Right cardiac atrium (tissue), 5 donors: ENCODE measurements at regions not wholly inside any gene's neighbourhood (a gene's known extent, or its start where the extent isn't known, plus 50 kb on each side); places are given as distances from the start of the nearest gene placed in this dataset.
A peak's percentile ranks its signal among the peaks of the same experiment; 100 is the strongest.

Experiments used
- ATAC-seq, 2 donors: fragments of 200-7000 bp; cut with Tn5 transposase; one replicate each; pipeline versions ENCODE4 v1.8.0 to v1.9.1; 2020; ENCODE audit warnings: moderate library complexity in 2 of 2, mild to moderate bottlenecking in 1 of 2
- DNase-seq, 3 donors: peaks; one replicate each; pipeline ENCODE4 v3.0.0-alpha.2; 2020
- H3K27ac ChIP-seq: one replicate; pipeline ENCODE4 v1.5.1; 2013; ENCODE audit warnings: mild to moderate bottlenecking, low read length, control low read depth, moderate library complexity
- H3K27me3 ChIP-seq: one replicate; pipeline ENCODE4 v1.6.1; 2013; ENCODE audit not compliant: control insufficient read depth, insufficient read depth
- H3K4me1 ChIP-seq: one replicate; pipeline ENCODE4 v1.6.1; 2013; ENCODE audit warnings: low read length; ENCODE audit not compliant: control insufficient read depth, insufficient read depth
- H3K4me3 ChIP-seq: one replicate; pipeline ENCODE4 v1.5.1; 2013; ENCODE audit warnings: low read length, control low read depth
- H3K9me3 ChIP-seq: one replicate; pipeline ENCODE4 v1.6.1; 2013; ENCODE audit warnings: low read length; ENCODE audit not compliant: control insufficient read depth
- WGBS: extraction: QIAGEN DNeasy Blood & Tissue Kit; methylation state at CpG from one replicate; pipeline ENCODE4 v1.1.7; 2013; 5-methylcytosine and 5-hydroxymethylcytosine counted together
- intact Hi-C, 4 donors: fragments of 100-400 bp; cut with DNase I; formaldehyde crosslinking; loops; one replicate each; pipeline versions ENCODE4 v1.11.0 to v1.14.0; 2022 to 2023
- donor health status: healthy with polysubstance abuse.
- donor health status: DM: no; HTN: yes; CAD: no.
- donor health status: DM: no; HTN: no; CAD: no.
- donor health status: DM: no; HTN: yes; CAD: no; lungs with severe emphysema.
- donor health status: DM: yes; HTN: yes; CAD: no.

GRCh38 chr3:13266005-13266404, 154.1 kb downstream of the NUP210 start:
- Histone ChIP-seq H3K27ac (no peak overlapping the region), H3K4me1 (no peaks in the 10 kb centered on the region), H3K9me3 (no peaks in the 10 kb centered on the region), H3K27me3 (no peaks in the 10 kb centered on the region), H3K4me3 (no peak overlapping the region)
- DNase-seq, result no peak
- ATAC-seq, result no peak
- 85% methylated on average over 8 of the region's 8 CpGs for WGBS
- intact Hi-C loops, result no loop called here

- intact Hi-C loops, result no loop called here
- no peaks in the 10 kb centered on the region for H3K9me3 ChIP-seq
- DNase-seq (peak in 1 of 3 donors; percentile 7), ATAC-seq (no peak)
- no peak overlapping the region for H3K4me3 ChIP-seq
- no peak overlapping the region for H3K27ac ChIP-seq
- no peaks in the 10 kb centered on the region for H3K4me1 ChIP-seq
- 82% methylated on average over 3 of the region's 3 CpGs for whole genome bisulfite sequencing
- H3K27me3 ChIP-seq, result no peaks in the 10 kb centered on the region
Measured at GRCh38 chr3:13265507-13265906, 154.6 kb downstream of the NUP210 start.

- peak in 1 of 3 donors; percentile 15 for DNase-seq
Measured at GRCh38 chr3:13265016-13265415, 155.1 kb downstream of the NUP210 start.

GRCh38 chr3:13264468-13264795, 155.7 kb downstream of the NUP210 start:
- no peak overlapping the region for H3K27ac ChIP-seq
- no peak overlapping the region for H3K4me3 ChIP-seq
- intact Hi-C loops, result no loop called here
- no peak for DNase-seq
- WGBS, result 73% methylated on average over 9 of the region's 9 CpGs
- no peaks in the 10 kb centered on the region for H3K4me1 ChIP-seq
- no peak for ATAC-seq
- H3K9me3 ChIP-seq, result no peaks in the 10 kb centered on the region
- no peaks in the 10 kb centered on the region for H3K27me3 ChIP-seq

More at GRCh38 chr3:13265016-13265415, 155.1 kb downstream of the NUP210 start:
- no peak overlapping the region for H3K27ac ChIP-seq
- no peaks in the 10 kb centered on the region for H3K27me3 ChIP-seq
- H3K4me1 ChIP-seq, result no peaks in the 10 kb centered on the region
- intact Hi-C loops, result no loop called here
- no peaks in the 10 kb centered on the region for H3K9me3 ChIP-seq
- WGBS, result 92% methylated on average over 7 of the region's 7 CpGs
- H3K4me3 ChIP-seq, result no peak overlapping the region
- ATAC-seq, result no peak

DNA sequence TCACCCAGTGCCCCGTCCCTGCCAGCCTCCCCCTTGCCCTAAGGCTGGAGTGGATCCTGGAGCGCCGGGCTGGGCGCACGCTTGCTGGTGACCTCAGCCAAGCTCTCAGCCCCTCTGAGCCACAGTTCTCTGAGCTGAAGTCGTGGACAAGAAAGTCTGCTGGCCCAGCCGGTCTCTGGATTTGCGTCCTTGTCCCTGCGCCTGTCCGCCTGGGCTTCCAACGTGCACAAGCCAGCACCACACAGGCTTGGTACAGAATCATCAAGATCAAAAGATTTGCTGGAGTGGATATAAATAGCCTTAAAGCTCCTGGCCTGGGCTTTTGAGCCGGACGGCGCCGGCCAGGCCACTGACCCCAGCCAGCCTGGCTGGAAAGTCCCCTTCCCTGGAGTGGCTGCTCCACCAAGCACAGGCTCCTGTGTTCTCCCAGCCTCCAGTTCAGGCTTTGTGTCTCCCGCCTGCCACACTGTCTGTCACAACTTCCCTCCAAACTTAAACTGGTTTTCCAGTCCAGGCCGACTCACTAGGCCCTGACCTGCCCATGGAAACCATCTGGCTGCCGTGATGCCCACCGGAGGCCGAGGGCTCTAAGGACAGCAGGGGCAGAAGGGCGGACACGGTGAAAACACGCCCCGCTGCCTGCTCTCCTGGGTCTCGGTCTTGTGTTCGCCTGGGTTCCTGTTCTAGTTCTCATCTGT, 156.2 kb downstream of the NUP210 start:
- H3K27me3 ChIP-seq, result no peaks in the 10 kb centered on the region
- no peak overlapping the region for H3K27ac ChIP-seq

GRCh38 chr3:13262493-13263211, 157.5 kb downstream of the NUP210 start:
- WGBS, result 63% methylated on average over 7 of the region's 7 CpGs
- DNase-seq, result peak in 1 of 3 donors; percentile 4
- no peaks in the 10 kb centered on the region for H3K9me3 ChIP-seq
- no peaks in the 10 kb centered on the region for H3K4me1 ChIP-seq
- no peak overlapping the region for H3K4me3 ChIP-seq
- intact Hi-C loops, result no loop called here
- H3K27ac ChIP-seq, result no peak overlapping the region
- H3K27me3 ChIP-seq, result no peaks in the 10 kb centered on the region
- ATAC-seq, result peak in 1 of 2 donors; percentile 39

More for the DNA sequence above, 156.2 kb downstream of the NUP210 start:
- intact Hi-C loops, result no loop called here
- 66% methylated on average over 26 of the region's 26 CpGs for WGBS
- peak; percentile 9 to 34 for ATAC-seq
- Histone ChIP-seq H3K9me3 (no peaks in the 10 kb centered on the region), H3K4me1 (no peaks in the 10 kb centered on the region), H3K4me3 (no peak overlapping the region)
- DNase-seq, result no peak

DNA sequence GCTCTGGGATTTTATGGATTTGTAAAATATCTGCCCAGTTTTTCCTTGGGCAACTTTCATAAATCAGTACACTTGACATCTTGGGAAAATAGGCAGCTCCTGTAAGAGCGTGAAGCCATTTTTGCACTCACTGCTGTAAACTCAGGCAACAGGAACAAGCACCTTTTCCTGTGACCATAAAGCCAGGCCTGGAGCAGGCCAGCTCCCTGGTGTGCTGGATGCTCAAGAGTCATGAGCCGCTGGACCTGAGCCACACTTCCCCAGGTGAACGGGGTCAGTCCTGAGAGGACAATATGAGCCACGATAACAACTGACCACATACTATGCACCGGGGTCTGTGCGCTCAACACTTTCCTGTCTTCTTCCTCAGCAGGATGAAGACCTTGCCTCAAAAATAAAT, 158.2 kb downstream of the NUP210 start:
- no peaks in the 10 kb centered on the region for H3K27me3 ChIP-seq
- no peaks in the 10 kb centered on the region for H3K9me3 ChIP-seq
- DNase-seq (peak in 1 of 3 donors; percentile 28), ATAC-seq (no peak)
- no peak overlapping the region for H3K4me3 ChIP-seq
- H3K27ac ChIP-seq, result no peak overlapping the region
- intact Hi-C loops, result no loop called here
- H3K4me1 ChIP-seq, result no peaks in the 10 kb centered on the region
- WGBS, result 78% methylated on average over 6 of the region's 6 CpGs

- no peak overlapping the region for H3K4me3 ChIP-seq
- 85% methylated on average over 15 of the region's 15 CpGs for WGBS
- ATAC-seq (no peak), DNase-seq (peak in 1 of 3 donors; percentile 26)
- H3K4me1 ChIP-seq, result no peaks in the 10 kb centered on the region
- no peaks in the 10 kb centered on the region for H3K9me3 ChIP-seq
- intact Hi-C loops, result no loop called here
- H3K27ac ChIP-seq, result no peak overlapping the region
- H3K27me3 ChIP-seq, result no peaks in the 10 kb centered on the region
Measured at GRCh38 chr3:13261104-13261830, 158.9 kb downstream of the NUP210 start.

GRCh38 chr3:13260259-13261103, 159.6 kb downstream of the NUP210 start:
- ATAC-seq (no peak), DNase-seq (peak in 1 of 3 donors; percentile 25)
- Histone ChIP-seq H3K27me3 (no peaks in the 10 kb centered on the region), H3K27ac (no peak overlapping the region), H3K4me1 (no peaks in the 10 kb centered on the region), H3K9me3 (no peaks in the 10 kb centered on the region), H3K4me3 (no peak overlapping the region)
- 77% methylated on average over 15 of the region's 15 CpGs for whole genome bisulfite sequencing
- intact Hi-C loops, result no loop called here

DNA sequence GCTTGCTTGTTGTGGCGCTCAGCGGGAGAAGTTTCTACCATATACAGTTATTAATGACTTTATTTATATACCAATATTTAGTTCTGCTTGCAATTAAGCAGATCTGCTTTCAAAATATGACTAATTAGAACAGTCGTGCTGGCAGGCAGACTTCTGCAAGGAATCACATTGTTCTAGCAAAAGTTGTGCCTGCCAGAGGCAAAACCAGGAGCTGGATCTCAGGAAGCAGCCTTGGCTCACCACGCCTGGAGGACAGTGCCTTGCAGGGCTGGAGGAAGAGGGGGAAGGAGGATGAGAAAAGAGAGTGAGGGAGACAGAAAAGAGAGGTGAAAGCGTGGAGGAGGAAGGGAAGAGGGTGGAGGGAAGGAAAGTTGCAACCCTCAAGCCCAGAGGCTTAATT, 160.3 kb downstream of the NUP210 start:
- Histone ChIP-seq H3K27me3 (no peaks in the 10 kb centered on the region), H3K9me3 (no peaks in the 10 kb centered on the region), H3K27ac (no peak overlapping the region), H3K4me1 (no peaks in the 10 kb centered on the region), H3K4me3 (no peak overlapping the region)
- no peak for ATAC-seq
- intact Hi-C loops, result no loop called here
- 62% methylated on average over 5 of the region's 5 CpGs for WGBS
- peak in 1 of 3 donors; percentile 18 for DNase-seq
